ENCODE measurements at regions not wholly inside any gene's neighbourhood (a gene's known extent, or its start where the extent isn't known, plus 50 kb on each side); places are given as distances from the start of the nearest gene placed in this dataset.

DNA sequence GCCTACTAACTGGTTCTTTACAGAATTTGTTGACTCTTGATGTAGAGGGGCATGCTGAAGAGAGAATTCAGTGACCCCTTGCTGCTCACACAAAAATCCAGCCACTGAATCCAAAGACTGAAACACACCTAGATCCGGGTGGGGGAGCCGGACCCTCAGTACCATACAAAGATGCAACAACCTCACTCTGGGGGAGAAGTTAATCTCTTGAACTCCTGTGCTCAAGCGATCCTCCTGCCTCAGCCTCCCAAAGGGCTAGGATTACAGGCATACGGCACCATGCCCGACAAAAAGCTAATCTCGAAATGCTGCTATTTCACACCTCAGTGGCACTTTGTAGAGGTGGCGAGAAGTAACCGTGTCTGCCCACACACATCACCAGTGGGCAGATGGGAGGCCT lies 88.8 kb upstream of the HELT start:
- H3K4me3 Mint-ChIP-seq, result no peak overlapping the region
- CTCF ChIA-PET, result no interaction called here
- peaks cover 12% of the 10 kb centered on the region for H3K27me3 Mint-ChIP-seq
- no peaks in the 10 kb centered on the region for H3K36me3 Mint-ChIP-seq
- no peaks in the 10 kb centered on the region for H3K4me1 Mint-ChIP-seq
- no peak for DNase-seq
- no peak overlapping the region for H3K27ac Mint-ChIP-seq
- peaks cover 7% of the 10 kb centered on the region for H3K9me3 Mint-ChIP-seq

GRCh38 chr4:184930026-184930425 lies 88.3 kb upstream of the HELT start:
- Mint-ChIP-seq H3K36me3 (no peaks in the 10 kb centered on the region), H3K27ac (no peak overlapping the region), H3K4me1 (no peaks in the 10 kb centered on the region), H3K9me3 (peaks cover 7% of the 10 kb centered on the region), H3K4me3 (no peak overlapping the region), H3K27me3 (peaks cover 9% of the 10 kb centered on the region)
- no peak for DNase-seq
- CTCF ChIA-PET, result no interaction called here

- H3K36me3 Mint-ChIP-seq, result no peaks in the 10 kb centered on the region
- no peak for DNase-seq
- H3K9me3 Mint-ChIP-seq, result peaks cover 4% of the 10 kb centered on the region
- no peak overlapping the region for H3K4me3 Mint-ChIP-seq
- H3K4me1 Mint-ChIP-seq, result no peaks in the 10 kb centered on the region
- no peak overlapping the region for H3K27ac Mint-ChIP-seq
- H3K27me3 Mint-ChIP-seq, result peaks cover 9% of the 10 kb centered on the region
- CTCF ChIA-PET, result no interaction called here
These were observed 85.9 kb upstream of the HELT start for GRCh38 chr4:184932343-184932742.

DNA sequence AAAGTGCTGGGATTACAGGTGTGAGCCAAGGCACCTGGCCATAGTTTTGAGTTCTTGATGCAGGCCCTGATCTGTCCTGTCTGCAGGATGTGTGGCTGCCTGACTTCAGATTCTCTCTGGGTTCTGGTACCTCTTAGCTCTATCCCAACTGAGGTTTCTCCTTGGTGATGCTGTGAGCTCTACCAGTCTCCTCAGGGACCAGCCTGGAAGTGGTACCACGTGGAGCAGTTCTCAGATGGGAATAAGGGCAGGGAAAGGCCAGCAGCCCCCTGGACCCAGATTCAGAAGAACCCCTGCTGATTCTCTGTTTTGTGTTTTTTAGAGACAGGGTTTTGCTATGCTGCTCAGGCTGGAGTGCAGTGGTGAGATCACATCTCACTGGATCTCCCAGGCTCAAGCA lies 85.0 kb upstream of the HELT start:
- DNase-seq, result no peak
- CTCF ChIA-PET, result no interaction called here
- Mint-ChIP-seq H3K9me3 (peaks cover 4% of the 10 kb centered on the region), H3K4me1 (no peaks in the 10 kb centered on the region), H3K27ac (no peak overlapping the region), H3K4me3 (no peak overlapping the region), H3K36me3 (no peaks in the 10 kb centered on the region), H3K27me3 (peaks cover 9% of the 10 kb centered on the region)

GRCh38 chr4:184934184-184934583 lies 84.1 kb upstream of the HELT start:
- Mint-ChIP-seq H3K4me3 (no peak overlapping the region), H3K9me3 (no peaks in the 10 kb centered on the region), H3K4me1 (no peaks in the 10 kb centered on the region), H3K27ac (no peak overlapping the region), H3K36me3 (no peaks in the 10 kb centered on the region), H3K27me3 (peaks cover 14% of the 10 kb centered on the region)
- CTCF ChIA-PET, result no interaction called here
- no peak for DNase-seq

GRCh38 chr4:184934961-184935360 lies 83.3 kb upstream of the HELT start:
- no peak overlapping the region for H3K4me3 Mint-ChIP-seq
- no peak for DNase-seq

DNA sequence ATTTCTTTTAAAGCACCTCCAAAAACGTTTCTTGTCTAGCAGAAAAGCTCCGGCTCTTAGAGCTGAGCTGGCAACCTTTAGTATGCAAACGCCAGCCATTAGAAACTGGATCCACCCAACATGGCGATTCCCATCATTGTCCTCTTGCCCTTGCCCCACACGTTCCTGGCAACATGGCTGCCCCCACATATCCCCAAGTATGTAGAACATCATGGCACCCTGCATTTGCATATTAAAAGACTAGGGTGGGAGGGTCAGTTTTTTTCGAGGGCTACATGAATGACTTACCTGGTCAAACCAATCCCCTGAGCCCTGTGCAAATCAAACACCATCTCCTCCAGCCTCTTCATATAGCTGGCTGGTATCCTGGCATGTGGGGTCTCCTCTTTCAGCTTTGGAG lies 82.2 kb upstream of the HELT start:
- DNase-seq, result no peak
- no peak overlapping the region for H3K4me3 Mint-ChIP-seq
- H3K27ac Mint-ChIP-seq, result no peak overlapping the region
- CTCF ChIA-PET, result no interaction called here
- H3K4me1 Mint-ChIP-seq, result no peaks in the 10 kb centered on the region
- H3K27me3 Mint-ChIP-seq, result peaks cover 18% of the 10 kb centered on the region
- no peaks in the 10 kb centered on the region for H3K36me3 Mint-ChIP-seq
- no peaks in the 10 kb centered on the region for H3K9me3 Mint-ChIP-seq

More at GRCh38 chr4:184934961-184935360, 83.3 kb upstream of the HELT start:
- H3K9me3 Mint-ChIP-seq, result no peaks in the 10 kb centered on the region
- peaks cover 14% of the 10 kb centered on the region for H3K27me3 Mint-ChIP-seq
- no peak overlapping the region for H3K27ac Mint-ChIP-seq
- no peaks in the 10 kb centered on the region for H3K36me3 Mint-ChIP-seq
- no peaks in the 10 kb centered on the region for H3K4me1 Mint-ChIP-seq
- CTCF ChIA-PET, result no interaction called here

DNA sequence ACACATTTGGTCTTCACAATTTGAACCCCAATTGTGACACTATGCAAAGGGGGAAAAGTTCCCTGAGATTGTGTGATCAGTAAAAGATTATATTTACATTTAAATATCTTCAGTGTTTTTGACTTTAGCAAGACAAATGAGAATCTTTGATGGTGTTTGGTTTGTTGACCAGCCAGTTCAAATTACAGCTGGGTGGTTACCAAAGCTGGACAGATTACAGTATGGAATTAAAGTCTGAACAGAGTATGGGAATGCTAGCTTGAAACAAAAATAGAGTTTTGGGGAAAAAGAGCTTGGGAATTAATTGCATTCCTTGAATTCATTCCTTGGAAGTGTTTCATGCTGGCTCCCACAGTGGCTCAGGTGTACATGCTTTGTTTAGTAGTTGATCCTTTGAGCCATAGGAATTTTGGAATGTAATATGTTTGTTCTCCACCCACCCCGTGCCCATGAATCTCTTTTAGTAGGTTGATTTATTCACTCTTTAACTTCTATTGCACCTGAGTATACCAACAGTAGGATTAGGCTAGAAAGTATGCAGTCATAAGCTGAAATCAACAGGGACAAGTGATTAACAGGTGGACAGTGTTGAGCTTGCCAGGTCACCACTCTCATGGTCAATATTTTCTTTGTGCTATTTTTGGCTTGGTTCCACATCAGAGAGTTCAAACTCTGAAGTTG lies 81.1 kb upstream of the HELT start:
- Mint-ChIP-seq H3K27ac (no peak overlapping the region), H3K36me3 (no peaks in the 10 kb centered on the region)
- CTCF ChIA-PET, result interaction anchor here (0.6 kb wide), 1 partner anchor 47 kb away, joined by 3 read pairs; no protein-coding TSS in a partner anchor

DNA sequence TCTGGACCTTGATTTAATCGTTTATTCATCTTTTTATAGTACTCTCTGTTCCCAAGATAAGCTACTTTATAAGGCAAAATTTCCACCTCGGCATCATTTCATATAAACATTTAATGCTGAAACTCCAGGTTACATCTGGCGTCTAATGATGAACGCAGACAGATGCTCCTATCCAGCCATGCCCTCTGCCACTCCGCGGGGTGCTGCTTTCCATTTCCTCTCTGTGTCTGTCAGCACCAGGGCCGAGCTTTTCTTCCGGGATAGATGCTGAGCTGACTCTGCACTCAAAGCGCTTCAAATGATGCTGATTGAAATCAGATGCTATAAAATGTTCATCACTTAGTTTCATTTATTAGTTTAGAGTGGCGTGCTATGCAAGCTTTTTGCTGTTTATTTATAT lies 80.5 kb upstream of the HELT start:
- no peaks in the 10 kb centered on the region for H3K9me3 Mint-ChIP-seq
- no peak for DNase-seq
- CTCF ChIA-PET, result no interaction called here
- no peaks in the 10 kb centered on the region for H3K36me3 Mint-ChIP-seq
- no peak overlapping the region for H3K27ac Mint-ChIP-seq
- H3K4me3 Mint-ChIP-seq, result no peak overlapping the region
- H3K4me1 Mint-ChIP-seq, result no peaks in the 10 kb centered on the region
- H3K27me3 Mint-ChIP-seq, result peaks cover 16% of the 10 kb centered on the region

More for the DNA sequence above, 81.1 kb upstream of the HELT start:
- Mint-ChIP-seq H3K4me1 (no peaks in the 10 kb centered on the region), H3K4me3 (no peak overlapping the region), H3K9me3 (no peaks in the 10 kb centered on the region), H3K27me3 (peaks cover 16% of the 10 kb centered on the region)
- DNase-seq, result no peak

GRCh38 chr4:184938871-184939270 lies 79.4 kb upstream of the HELT start:
- Mint-ChIP-seq H3K4me1 (no peaks in the 10 kb centered on the region), H3K27ac (no peak overlapping the region), H3K9me3 (no peaks in the 10 kb centered on the region), H3K27me3 (peaks cover 19% of the 10 kb centered on the region), H3K4me3 (no peak overlapping the region), H3K36me3 (no peaks in the 10 kb centered on the region)
- DNase-seq, result no peak
- CTCF ChIA-PET, result no interaction called here

DNA sequence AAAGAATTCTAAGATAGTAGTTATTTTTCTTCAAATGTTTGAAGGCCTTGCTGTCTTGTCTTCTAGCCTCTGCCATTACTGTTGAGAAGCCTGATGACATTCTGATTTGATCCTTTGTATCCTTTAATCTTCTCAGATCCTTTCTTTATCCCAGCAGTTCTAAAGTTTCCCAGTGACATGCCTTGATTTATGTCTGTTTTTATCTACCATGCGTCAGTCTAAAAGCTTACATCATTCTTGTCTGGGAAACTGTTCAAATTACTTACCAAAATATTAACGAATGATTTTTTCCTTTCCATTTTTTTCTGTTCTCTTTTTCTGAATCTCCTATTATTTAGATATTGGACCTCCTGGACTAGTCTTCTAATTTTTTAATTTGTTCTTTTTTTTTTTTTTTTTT lies 78.3 kb upstream of the HELT start:
- Mint-ChIP-seq H3K4me3 (no peak overlapping the region), H3K27ac (no peak overlapping the region), H3K36me3 (no peaks in the 10 kb centered on the region), H3K4me1 (no peaks in the 10 kb centered on the region), H3K9me3 (no peaks in the 10 kb centered on the region), H3K27me3 (peaks cover 19% of the 10 kb centered on the region)
- CTCF ChIA-PET, result interaction anchor here (0.6 kb wide), 1 partner anchor 441 kb away, joined by 3 read pairs; no protein-coding TSS in a partner anchor
- DNase-seq, result no peak

DNA sequence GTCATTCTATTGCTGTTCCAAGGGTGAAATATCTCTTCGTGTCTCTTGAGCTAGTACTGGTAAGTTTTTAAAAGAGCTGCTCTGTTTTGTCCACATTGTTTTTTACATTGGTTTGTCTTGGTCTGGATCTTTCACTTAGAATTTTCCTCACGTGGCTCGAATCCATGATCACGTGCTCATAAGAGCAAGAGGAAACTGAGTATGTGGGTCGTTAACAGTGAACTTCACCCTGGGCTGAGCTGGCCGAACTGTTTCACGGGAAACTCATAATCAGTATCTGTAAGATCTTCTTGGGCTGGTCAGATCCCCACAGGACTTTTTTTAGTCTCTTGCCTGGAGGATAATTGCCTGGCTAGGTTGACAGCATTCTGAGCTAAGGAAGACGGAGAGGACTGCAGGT lies 77.8 kb upstream of the HELT start:
- H3K36me3 Mint-ChIP-seq, result no peaks in the 10 kb centered on the region

GRCh38 chr4:184941671-184942418 lies 76.4 kb upstream of the HELT start:
- H3K4me1 Mint-ChIP-seq, result no peaks in the 10 kb centered on the region
- peaks cover 23% of the 10 kb centered on the region for H3K27me3 Mint-ChIP-seq
- H3K4me3 Mint-ChIP-seq, result no peak overlapping the region
- no peaks in the 10 kb centered on the region for H3K9me3 Mint-ChIP-seq
- DNase-seq, result no peak
- CTCF ChIA-PET, result no interaction called here
- no peaks in the 10 kb centered on the region for H3K36me3 Mint-ChIP-seq
- no peak overlapping the region for H3K27ac Mint-ChIP-seq

More for the DNA sequence above, 77.8 kb upstream of the HELT start:
- no peak for DNase-seq
- Mint-ChIP-seq H3K27ac (no peak overlapping the region), H3K27me3 (peaks cover 19% of the 10 kb centered on the region), H3K9me3 (no peaks in the 10 kb centered on the region), H3K4me3 (no peak overlapping the region), H3K4me1 (no peaks in the 10 kb centered on the region)
- CTCF ChIA-PET, result interaction anchor here (0.6 kb wide), 1 partner anchor 440 kb away, joined by 3 read pairs; no protein-coding TSS in a partner anchor

- Mint-ChIP-seq H3K36me3 (no peaks in the 10 kb centered on the region), H3K9me3 (no peaks in the 10 kb centered on the region), H3K27me3 (peaks cover 23% of the 10 kb centered on the region), H3K27ac (no peak overlapping the region), H3K4me1 (no peaks in the 10 kb centered on the region), H3K4me3 (no peak overlapping the region)
- no peak for DNase-seq
- CTCF ChIA-PET, result interaction anchor here (0.6 kb wide), 1 partner anchor 249 kb away, joined by 3 read pairs; no protein-coding TSS in a partner anchor
These were observed 75.6 kb upstream of the HELT start for GRCh38 chr4:184942444-184943425.
